ENCODE measurements at regions not wholly inside any gene's neighbourhood (a gene's known extent, or its start where the extent isn't known, plus 50 kb on each side); places are given as distances from the start of the nearest gene placed in this dataset.
"Not testable (repeated sequence)": the region's sequence is repeated elsewhere in the genome, so short reads cannot be mapped to it uniquely, and the experiment has no call there.

DNA sequence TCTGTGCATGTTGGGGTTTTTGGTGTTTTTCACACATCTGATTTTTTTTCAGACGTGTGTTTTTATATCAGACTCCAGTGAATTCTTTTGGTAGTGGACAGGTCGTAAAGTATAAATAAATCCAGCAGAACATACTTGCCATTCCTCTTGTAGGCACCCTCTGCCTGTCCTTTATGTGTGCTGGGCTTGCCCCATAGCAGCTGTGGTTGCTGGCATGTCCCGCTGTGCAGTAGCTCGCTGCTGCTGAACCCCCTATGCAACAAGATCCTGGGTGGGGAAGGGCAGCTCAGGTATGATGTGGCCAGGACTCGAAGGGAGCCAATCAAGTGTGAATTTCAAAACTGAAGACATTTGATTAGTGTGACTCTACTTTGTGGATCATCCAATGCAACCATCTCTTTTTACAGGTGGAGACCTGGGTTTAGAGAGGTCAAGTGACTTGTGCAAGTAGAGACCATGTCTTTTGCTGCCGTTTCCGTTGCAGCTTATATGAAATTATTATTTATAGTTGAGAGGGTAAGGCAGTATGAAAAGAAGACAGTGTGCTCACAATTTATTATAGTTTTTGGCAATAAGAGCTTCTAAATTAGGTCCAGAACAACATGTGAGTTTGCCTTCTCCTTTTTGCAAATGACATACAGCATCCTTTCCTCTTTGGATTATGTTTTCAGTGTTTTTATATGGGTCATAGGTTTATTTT, 350.8 kb upstream of the C2CD4B start:
- Mint-ChIP-seq H3K36me3 (ENCODE audit: insufficient read depth) (no peaks in the 10 kb centered on the region), H3K27me3 (ENCODE audit: low read depth) (peaks cover 28% of the 10 kb centered on the region), H3K4me3 (no peak overlapping the region), H3K4me1 (ENCODE audit: low read depth) (no peaks in the 10 kb centered on the region), H3K9me3 (no peaks in the 10 kb centered on the region)
- DNase-seq (no peak), ATAC-seq (no peak)

DNA sequence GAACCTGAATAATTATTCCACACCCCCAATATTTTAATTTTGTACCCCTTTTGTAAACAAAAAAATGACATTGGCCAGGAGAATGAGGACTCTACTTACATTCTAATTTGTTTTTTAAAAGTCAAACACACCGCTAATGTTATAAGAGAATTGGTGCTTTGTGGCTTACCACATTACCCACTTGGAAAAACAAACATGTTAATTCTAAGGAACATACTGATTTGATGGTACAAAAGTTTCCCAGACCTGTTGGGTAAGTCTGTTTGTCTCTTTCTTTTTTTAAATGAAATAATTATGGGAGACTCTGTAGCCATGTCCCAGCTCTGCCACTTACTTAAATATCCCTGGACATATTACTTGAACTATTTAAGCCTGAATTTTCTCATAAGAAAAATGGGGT, 352.5 kb upstream of the C2CD4B start:
- H3K9me3 Mint-ChIP-seq = no peaks in the 10 kb centered on the region
- no peak for DNase-seq
- H3K36me3 Mint-ChIP-seq (ENCODE audit: insufficient read depth) = no peaks in the 10 kb centered on the region
- peaks cover 22% of the 10 kb centered on the region for H3K27me3 Mint-ChIP-seq (ENCODE audit: low read depth)
- H3K4me3 Mint-ChIP-seq = no peak overlapping the region
- no peak for ATAC-seq
- H3K4me1 Mint-ChIP-seq (ENCODE audit: low read depth) = no peaks in the 10 kb centered on the region

DNA sequence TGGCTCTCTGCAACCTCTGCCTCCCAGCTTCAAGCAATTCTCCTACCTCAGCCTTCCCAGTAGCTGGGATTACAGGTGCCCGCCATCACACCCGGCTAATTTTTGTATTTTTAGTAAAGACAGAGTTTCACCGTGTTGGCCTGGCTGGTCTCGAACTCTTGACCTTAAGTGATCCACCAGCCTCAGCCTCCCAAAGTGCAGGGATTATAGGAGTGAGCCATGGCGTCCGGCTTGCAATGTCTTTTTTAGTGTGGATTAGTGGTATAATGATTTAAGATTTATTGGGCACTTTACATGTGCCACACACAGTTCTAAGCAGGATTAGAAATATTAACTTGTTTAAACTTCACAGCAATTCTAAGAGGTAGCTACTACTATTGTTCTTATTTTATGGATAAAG, 353.6 kb upstream of the C2CD4B start:
- DNase-seq; H3K36me3 Mint-ChIP-seq (ENCODE audit: insufficient read depth); H3K9me3 Mint-ChIP-seq; H3K4me3 Mint-ChIP-seq; H3K4me1 Mint-ChIP-seq (ENCODE audit: low read depth); ATAC-seq: not testable (repeated sequence)
- H3K27me3 Mint-ChIP-seq (ENCODE audit: low read depth) = peaks cover 21% of the 10 kb centered on the region

GRCh38 chr15:62519900-62520299, 354.8 kb upstream of the C2CD4B start:
- Mint-ChIP-seq H3K4me1 (ENCODE audit: low read depth) (no peaks in the 10 kb centered on the region), H3K27me3 (ENCODE audit: low read depth) (peaks cover 21% of the 10 kb centered on the region), H3K4me3 (no peak overlapping the region), H3K36me3 (ENCODE audit: insufficient read depth) (no peaks in the 10 kb centered on the region), H3K9me3 (no peaks in the 10 kb centered on the region)
- ATAC-seq (peak in 1 of 2 donors; percentile 52), DNase-seq (no peak)

- Mint-ChIP-seq H3K4me1 (ENCODE audit: low read depth) (no peaks in the 10 kb centered on the region), H3K9me3 (no peaks in the 10 kb centered on the region), H3K4me3 (no peak overlapping the region), H3K27me3 (ENCODE audit: low read depth) (peaks cover 20% of the 10 kb centered on the region), H3K36me3 (ENCODE audit: insufficient read depth) (no peaks in the 10 kb centered on the region)
- DNase-seq = no peak
- ATAC-seq = no peak
Measured at GRCh38 chr15:62520887-62521286, 355.8 kb upstream of the C2CD4B start.

GRCh38 chr15:62521396-62521795, 356.3 kb upstream of the C2CD4B start:
- Mint-ChIP-seq H3K9me3 (no peaks in the 10 kb centered on the region), H3K4me1 (ENCODE audit: low read depth) (no peaks in the 10 kb centered on the region), H3K36me3 (ENCODE audit: insufficient read depth) (no peaks in the 10 kb centered on the region), H3K4me3 (no peak overlapping the region), H3K27me3 (ENCODE audit: low read depth) (peaks cover 20% of the 10 kb centered on the region)
- no peak for DNase-seq
- ATAC-seq = no peak

DNA sequence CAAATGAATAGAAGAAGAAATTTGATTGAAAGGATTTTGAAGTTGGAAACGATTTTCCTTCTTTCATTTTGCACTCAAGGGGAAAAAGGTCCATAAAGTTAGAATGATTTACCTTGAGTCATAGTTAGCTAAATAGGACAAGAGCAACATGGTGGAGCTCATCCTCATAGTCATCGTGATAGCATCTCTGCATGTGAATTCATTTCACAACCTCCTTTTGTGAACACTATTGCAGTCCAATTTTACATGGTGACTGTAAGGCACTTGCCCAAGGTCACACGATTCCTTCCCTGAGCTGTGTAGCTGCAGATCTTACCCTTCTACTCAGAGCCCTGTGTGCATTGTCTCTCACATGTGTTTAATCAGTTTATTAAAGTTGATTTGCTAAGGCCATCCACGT, 359.8 kb upstream of the C2CD4B start:
- H3K36me3 Mint-ChIP-seq (ENCODE audit: insufficient read depth) = no peaks in the 10 kb centered on the region
- H3K27me3 Mint-ChIP-seq (ENCODE audit: low read depth) = peaks cover 14% of the 10 kb centered on the region
- H3K4me1 Mint-ChIP-seq (ENCODE audit: low read depth) = no peaks in the 10 kb centered on the region
- ATAC-seq = no peak
- no peak overlapping the region for H3K4me3 Mint-ChIP-seq
- DNase-seq = no peak
- no peaks in the 10 kb centered on the region for H3K9me3 Mint-ChIP-seq

- Mint-ChIP-seq H3K27me3 (ENCODE audit: low read depth) (peaks cover 16% of the 10 kb centered on the region), H3K9me3 (no peaks in the 10 kb centered on the region), H3K36me3 (ENCODE audit: insufficient read depth) (no peaks in the 10 kb centered on the region), H3K4me1 (ENCODE audit: low read depth) (no peaks in the 10 kb centered on the region), H3K4me3 (no peak overlapping the region)
- ATAC-seq (no peak), DNase-seq (no peak)
Measured at GRCh38 chr15:62527387-62527786, 362.3 kb upstream of the C2CD4B start.

GRCh38 chr15:62528505-62528904, 363.4 kb upstream of the C2CD4B start:
- no peaks in the 10 kb centered on the region for H3K36me3 Mint-ChIP-seq (ENCODE audit: insufficient read depth)
- no peak for ATAC-seq
- peaks cover 10% of the 10 kb centered on the region for H3K27me3 Mint-ChIP-seq (ENCODE audit: low read depth)
- no peaks in the 10 kb centered on the region for H3K9me3 Mint-ChIP-seq
- no peaks in the 10 kb centered on the region for H3K4me1 Mint-ChIP-seq (ENCODE audit: low read depth)
- no peak for DNase-seq
- H3K4me3 Mint-ChIP-seq = no peak overlapping the region

- Mint-ChIP-seq H3K27me3 (ENCODE audit: low read depth) (peaks cover 10% of the 10 kb centered on the region), H3K4me3 (no peak overlapping the region), H3K4me1 (ENCODE audit: low read depth) (no peaks in the 10 kb centered on the region), H3K9me3 (no peaks in the 10 kb centered on the region), H3K36me3 (ENCODE audit: insufficient read depth) (no peaks in the 10 kb centered on the region)
- no peak for DNase-seq
- ATAC-seq = no peak
Measured at GRCh38 chr15:62532367-62532766, 367.3 kb upstream of the C2CD4B start.

GRCh38 chr15:62533687-62534086, 368.6 kb upstream of the C2CD4B start:
- H3K9me3 Mint-ChIP-seq = no peaks in the 10 kb centered on the region

GRCh38 chr15:62534996-62535395, 369.9 kb upstream of the C2CD4B start:
- no peaks in the 10 kb centered on the region for H3K9me3 Mint-ChIP-seq
- H3K4me1 Mint-ChIP-seq (ENCODE audit: low read depth) = no peaks in the 10 kb centered on the region
- H3K27me3 Mint-ChIP-seq (ENCODE audit: low read depth) = peaks cover 12% of the 10 kb centered on the region

More at GRCh38 chr15:62533687-62534086, 368.6 kb upstream of the C2CD4B start:
- no peak for DNase-seq
- Mint-ChIP-seq H3K4me1 (ENCODE audit: low read depth) (no peaks in the 10 kb centered on the region), H3K36me3 (ENCODE audit: insufficient read depth) (no peaks in the 10 kb centered on the region), H3K27me3 (ENCODE audit: low read depth) (peaks cover 10% of the 10 kb centered on the region), H3K4me3 (no peak overlapping the region)
- no peak for ATAC-seq

GRCh38 chr15:62539236-62539635, 374.2 kb upstream of the C2CD4B start:
- no peaks in the 10 kb centered on the region for H3K4me1 Mint-ChIP-seq (ENCODE audit: low read depth)
- DNase-seq (no peak), ATAC-seq (no peak)
- H3K36me3 Mint-ChIP-seq (ENCODE audit: insufficient read depth) = no peaks in the 10 kb centered on the region
- H3K9me3 Mint-ChIP-seq = no peaks in the 10 kb centered on the region
- H3K4me3 Mint-ChIP-seq = no peak overlapping the region
- H3K27me3 Mint-ChIP-seq (ENCODE audit: low read depth) = peaks cover 10% of the 10 kb centered on the region

More at GRCh38 chr15:62534996-62535395, 369.9 kb upstream of the C2CD4B start:
- Mint-ChIP-seq H3K4me3 (no peak overlapping the region), H3K36me3 (ENCODE audit: insufficient read depth) (no peaks in the 10 kb centered on the region)
- ATAC-seq (no peak), DNase-seq (no peak)

DNA sequence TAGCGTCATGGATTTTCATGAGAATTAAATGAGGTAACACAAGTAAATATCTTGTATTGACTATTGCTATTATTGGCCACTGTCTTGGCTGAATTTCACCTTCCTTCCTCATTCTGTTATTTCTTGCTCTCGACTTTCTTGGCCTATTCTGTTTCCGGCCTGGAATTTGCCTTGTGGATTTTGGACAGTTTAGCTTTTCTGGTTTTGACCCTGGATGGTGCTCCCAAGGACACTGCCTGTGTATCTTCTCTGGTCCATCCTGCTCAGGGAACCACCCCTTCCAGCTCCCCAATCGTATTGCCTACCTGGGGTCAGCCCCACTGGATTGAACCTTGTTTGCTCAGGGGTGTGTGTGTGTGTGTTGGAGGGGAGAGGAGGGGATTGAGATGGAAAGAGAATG, 376.2 kb upstream of the C2CD4B start:
- H3K4me1 Mint-ChIP-seq (ENCODE audit: low read depth) = no peaks in the 10 kb centered on the region
- no peak overlapping the region for H3K4me3 Mint-ChIP-seq
- no peak for DNase-seq
- no peak for ATAC-seq
- H3K9me3 Mint-ChIP-seq = no peaks in the 10 kb centered on the region
- peaks cover 8% of the 10 kb centered on the region for H3K27me3 Mint-ChIP-seq (ENCODE audit: low read depth)
- H3K36me3 Mint-ChIP-seq (ENCODE audit: insufficient read depth) = no peaks in the 10 kb centered on the region

DNA sequence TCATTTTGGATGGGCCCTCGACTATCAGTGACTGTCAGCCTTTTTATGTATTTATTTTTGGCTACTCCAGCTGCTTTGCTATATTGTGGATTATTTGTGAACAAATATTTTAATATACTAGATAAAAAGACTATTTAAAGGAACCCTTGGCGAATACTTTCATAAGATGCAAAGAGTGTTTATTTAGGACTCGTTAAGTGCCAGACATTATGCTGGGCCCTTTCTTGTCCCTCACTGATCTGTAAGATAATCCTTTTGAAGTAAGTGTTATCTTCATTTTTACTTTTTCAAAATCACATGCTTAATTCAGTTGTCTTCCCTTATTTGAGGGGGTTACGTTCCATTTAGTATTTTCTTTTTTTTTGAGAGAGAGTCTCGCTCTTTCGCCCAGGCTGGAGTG, 376.8 kb upstream of the C2CD4B start:
- Mint-ChIP-seq H3K36me3 (ENCODE audit: insufficient read depth) (no peaks in the 10 kb centered on the region), H3K4me3 (no peak overlapping the region), H3K9me3 (no peaks in the 10 kb centered on the region), H3K27me3 (ENCODE audit: low read depth) (peaks cover 6% of the 10 kb centered on the region), H3K4me1 (ENCODE audit: low read depth) (no peaks in the 10 kb centered on the region)
- ATAC-seq = no peak
- DNase-seq = no peak

Data from activated T-cell treated with anti-CD3 and anti-CD28 coated beads, Interleukin-2, amount 50 U/mL, for 4 hours (primary cell).